Germinal center (tissue), 1 donor: ENCODE measurements at regions not wholly inside any gene's neighbourhood (a gene's known extent, or its start where the extent isn't known, plus 50 kb on each side); places are given as distances from the start of the nearest gene placed in this dataset.

ENCODE experiments used
- DNase-seq: peaks from one replicate; pipeline ENCODE4 v3.0.0; 2012; ENCODE audit warnings: mixed read lengths, low spot score

DNA sequence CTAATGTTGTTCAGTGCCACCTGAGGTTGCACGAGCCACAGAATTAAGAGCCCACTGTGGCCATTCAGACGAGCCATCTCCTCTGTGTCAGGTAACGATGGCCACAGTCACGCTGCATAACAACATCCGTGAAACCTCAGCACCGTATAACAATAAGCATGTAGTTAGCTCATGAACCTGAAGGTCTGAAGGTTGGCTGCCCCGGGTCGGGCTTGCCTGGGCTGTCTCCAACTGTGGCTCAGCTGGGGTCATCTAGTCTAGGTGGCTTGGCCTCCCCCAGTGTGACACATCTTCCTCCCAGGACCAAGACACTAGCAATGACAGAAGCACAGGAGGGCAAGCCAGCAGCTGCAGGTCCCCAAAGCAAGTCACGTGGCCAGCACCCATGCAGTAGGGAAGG is 258.0 kb downstream of the GLI2 start:
- DNase-seq, result no peak

DNA sequence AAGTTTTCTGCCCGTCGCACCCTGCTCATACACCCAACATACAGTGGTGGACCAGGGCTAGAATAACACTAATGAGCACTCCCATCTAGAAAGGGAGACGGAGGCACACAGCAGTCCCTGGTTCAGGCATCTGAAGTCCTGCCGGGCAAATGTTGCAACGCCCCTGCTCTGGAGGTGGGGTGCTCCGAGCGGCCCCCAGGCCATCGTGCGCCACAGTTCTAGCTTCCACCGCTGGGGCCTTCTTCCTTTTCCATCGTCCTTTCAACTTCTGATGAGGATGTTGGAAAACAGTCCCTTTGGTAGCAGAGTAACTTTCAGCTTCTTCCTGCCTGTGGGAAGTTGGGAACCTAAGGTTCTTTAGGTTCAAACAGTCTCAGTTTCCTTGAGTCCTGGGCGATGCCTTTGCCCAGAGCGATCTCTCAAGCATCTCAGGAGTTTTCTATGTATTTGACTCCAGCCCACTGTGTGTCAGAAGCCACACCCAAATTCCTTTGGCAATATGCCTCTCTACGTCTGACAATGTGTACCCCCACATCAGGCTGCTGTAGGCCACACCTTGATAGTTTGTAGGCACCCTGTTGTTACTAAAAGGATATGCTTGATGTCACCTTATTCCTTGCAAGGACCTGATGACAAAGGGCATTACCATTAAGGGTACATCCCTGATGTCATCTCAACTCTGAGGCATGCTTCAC is 258.8 kb downstream of the GLI2 start:
- DNase-seq, result no peak

DNA sequence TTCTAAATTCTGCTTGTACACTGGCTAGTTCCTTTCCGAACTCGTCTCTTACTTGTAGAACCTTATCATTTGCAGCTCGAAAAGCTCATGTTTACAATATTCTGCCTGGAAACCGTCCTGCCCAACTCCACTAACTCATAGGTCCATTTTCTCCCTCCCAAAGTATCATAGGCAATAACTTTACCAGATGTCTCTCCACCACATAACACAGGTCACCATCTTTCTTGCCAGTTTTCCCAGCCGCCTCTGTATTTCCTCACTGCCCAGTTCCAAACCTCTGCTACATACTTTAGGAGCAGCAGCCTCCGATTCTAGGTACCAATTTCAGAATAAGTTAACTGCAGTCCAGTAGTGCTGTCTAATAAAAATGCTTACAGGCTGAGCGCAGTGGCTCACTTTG is 259.5 kb downstream of the GLI2 start:
- no peak for DNase-seq

DNA sequence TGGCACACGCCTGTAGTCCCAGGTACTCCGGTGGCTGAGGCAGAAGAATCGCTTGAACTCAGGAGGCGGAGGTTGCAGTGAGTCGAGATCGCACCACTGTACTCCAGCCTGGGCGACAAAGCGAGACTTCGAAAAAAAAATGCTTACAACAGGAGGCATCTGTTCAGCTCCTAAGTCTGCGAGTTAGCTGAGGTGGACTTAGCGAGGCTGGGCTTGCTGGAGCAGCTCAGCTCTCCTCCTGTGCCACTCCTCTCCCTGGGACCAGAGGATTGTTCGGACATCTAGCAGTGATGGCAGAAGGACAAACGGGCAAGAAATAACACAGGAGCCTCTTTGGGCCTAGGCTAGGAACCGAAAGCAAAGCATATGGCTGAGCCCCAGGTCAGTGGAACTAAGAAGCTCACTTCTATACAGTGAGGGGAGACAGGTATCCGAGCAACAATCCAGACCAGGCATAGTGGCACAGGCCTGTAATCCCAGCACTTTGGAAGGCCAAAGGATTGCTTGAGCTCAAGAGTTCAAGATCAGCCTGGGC is 260.1 kb downstream of the GLI2 start:
- DNase-seq, result no peak

DNA sequence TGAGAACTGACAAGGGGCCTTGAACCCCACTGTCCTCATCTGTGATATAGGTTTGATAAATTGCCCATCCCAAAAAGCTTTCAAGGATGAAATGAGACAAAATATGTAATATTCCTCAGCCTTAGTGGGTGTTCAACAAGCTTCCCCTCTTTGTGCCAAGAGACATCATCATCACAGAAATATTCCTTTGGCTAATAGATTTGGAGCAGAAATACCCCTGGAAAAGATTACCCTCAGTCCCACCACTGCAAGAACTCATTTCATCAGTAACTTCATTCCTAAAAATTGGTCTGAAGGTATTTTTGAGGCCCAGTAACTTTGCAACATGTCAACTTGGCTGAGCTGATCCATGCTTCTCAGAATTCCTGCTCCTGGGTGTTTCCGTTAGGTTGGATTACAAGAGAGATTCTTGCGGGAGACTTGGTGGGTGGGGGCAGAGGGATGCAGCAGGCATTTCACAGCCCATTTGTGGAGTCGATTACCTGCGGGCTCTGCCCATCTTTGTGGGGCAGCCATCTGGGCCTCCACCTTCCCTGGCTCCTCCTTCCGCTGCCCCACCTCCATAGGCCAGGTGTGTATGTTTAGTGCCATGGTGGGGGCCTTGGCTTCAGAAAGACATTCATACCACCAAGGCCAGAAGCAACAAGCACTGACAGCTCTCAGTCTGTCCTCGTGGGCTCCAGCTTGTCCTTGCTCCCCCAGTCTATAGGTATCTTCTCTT is 263.9 kb downstream of the GLI2 start:
- no peak for DNase-seq

DNA sequence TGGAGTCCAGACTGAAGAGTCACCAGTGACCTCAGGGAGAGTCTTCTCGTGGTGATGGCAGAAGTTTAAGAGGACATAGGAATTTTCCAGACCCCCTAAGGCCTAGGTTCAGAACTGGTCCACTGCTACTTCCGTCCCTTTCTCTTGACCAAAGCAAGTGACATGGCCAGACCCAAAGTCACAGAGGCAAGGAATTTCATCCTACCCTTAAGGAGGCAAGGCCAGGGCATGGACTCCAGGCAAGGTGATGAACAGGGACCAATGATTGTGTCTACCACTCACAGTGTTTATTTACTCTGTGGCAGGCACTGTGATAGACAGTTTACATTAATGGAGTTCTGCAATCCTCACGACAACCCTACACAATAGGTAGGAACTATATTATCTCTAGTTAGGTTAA is 265.1 kb downstream of the GLI2 start:
- DNase-seq, result no peak

DNA sequence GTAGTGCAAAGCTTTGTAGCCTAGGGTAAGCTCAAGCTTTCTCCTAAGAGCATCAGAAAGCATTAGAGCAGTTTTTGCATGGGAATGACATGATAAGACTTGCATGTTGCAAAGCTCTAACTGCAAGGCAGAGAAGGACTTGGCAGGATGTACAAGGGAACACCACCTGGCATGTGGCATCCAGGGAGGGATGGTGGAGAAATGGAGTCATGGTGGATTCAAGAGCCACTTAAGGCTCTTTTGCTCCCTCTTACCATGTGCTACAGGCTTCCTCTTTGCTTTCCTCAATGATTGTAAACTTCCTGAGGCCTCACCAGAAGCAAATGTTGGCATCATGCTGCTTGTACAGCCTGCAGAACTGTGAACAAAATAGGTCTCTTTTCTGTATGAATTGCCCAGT is 266.0 kb downstream of the GLI2 start:
- DNase-seq, result no peak

DNA sequence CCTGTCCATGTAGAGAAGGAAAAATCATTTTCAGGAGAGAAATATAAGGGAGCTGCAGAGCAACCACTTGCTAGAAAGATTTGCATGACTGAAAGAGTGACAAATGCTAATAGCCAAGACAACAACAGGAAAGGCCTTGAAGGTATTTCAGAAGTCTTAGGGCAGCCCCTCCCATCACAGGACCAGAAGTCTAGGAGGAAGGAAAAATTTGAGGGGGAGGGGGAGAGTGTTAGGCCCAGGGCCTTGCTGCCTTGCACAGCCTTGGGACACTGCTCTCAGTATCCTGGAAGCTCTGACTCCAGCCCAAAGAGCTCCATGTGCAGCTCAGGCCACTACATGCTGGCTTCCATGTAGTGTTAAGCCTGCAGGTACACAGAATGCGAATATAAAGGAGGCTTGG is 266.9 kb downstream of the GLI2 start:
- no peak for DNase-seq

DNA sequence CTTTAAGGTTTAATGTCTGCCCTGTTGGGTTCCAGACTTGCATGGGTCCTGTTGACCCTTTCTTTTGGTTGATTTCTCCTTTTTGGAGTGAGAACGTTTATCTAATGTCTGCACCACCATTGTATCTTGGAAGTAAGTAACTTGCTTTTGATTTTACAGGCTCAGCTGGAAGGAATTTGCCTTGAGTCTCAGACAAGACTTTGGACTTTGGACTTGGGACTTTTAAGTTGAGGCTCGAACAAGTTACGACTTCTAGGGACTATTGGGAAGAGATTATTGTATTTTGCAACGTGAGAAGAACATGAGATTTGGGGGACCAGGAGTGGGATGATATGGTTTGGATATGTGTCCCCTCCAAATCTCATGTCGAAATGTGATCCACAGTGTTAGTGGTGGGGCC is 267.7 kb downstream of the GLI2 start:
- no peak for DNase-seq

DNA sequence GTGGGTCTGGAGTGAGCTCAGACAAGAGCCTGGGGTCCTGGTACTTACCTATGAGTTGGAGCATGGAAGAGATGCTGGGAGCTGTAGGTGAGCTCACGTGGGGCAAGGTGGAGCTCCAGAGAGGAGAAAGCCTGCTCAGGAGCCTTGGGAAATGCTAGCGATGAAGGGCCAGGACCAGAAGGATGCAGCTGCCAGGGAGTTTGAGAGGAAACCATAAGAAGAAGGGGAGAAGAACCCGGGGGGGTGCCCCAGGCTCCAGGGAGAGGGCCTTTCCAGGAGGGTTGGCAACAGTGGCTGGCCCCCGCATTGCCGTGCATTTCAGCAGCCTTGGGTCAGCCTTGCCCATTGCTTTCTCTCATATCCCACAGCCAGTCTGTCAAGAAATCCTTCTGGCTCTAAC is 268.7 kb downstream of the GLI2 start:
- no peak for DNase-seq

DNA sequence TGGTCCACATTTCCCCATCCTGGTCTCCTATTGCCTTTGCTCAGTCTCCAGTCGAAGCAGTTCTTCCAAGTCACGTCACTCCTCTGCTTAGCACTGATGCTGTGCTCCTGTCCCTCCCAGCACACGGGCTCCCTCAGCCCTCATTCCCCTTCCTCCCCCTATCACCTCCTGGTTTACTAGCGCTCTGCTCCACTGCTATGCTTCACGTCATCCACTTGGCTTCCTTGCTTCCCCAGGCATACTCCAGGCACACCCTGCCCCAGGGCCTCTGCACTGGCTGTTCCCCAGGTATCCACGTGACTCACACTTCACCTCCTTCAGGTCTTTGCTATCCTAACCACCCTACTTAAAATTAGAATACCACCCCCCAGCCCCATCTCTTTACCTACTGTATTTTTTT is 269.3 kb downstream of the GLI2 start:
- no peak for DNase-seq

DNA sequence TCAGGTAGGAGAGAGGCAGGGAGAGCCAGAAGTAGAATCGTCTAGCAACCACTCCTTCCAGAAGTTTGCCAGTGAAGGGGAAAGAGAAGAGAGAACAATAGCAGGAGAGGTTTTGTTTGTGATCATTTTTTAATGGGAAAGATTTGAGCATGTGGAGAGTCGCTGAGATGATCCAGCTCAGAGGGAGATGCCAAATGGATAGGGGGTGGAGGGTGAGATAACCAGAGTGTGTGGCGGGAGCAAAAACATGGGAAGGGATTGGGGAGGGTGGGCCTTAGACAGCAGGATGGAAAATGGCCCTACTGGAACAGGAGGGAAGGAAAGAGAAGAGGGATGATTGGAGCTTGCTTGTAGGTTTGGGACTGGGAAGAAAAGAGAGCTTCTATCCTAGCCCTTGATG is 269.8 kb downstream of the GLI2 start:
- DNase-seq, result no peak

DNA sequence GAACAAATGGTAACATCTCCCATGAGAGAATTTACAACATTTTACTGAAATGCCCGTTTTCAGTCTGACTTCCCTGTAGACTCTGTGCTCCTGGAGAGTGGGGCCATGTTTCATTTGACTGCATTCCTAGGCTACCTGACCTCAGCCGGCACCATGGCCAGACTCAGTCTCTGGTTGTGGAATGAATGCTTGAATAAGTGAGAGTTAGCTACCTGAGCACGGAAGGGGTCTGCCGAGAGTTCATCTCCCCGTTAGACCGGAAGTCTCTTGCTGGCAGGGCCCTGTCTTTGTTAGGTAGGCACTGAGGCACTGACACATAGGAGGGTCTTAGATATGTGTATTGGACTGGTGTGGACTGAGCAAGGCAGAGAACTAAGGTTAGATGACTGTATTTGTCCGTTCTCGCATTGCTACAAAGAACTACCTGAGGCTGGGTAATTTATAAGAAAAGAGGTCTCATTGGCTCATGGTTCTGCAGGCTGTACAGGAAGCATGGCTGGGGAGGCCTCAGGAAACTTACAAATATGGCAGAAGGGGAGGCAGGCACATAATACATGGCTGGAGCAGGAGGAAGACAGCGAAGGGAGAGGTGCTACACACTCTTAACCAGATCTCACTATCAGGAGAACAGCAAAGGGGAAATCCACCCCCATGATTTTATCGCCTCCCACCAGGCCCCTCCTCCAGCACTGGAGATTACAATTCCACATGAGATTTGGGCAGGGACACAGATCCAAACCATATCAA is 271.2 kb downstream of the GLI2 start:
- no peak for DNase-seq

DNA sequence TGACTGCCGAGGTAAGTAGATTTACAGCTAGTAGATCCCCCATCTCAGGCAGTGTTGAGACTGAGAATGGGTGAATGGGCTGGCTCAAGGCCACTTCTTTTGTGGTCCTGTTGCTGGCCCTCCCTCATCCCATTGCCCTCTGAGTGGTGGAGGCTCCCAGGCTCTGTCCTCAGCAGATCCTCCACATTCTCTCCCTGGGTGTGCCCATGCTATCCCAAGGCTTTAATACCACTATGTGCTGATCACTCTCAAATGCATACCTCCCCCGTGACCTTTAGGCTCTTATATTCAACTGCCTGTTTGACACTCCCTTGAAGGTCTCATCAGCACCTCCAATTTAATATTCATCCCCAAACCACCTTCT is 271.8 kb downstream of the GLI2 start:
- DNase-seq, result no peak

DNA sequence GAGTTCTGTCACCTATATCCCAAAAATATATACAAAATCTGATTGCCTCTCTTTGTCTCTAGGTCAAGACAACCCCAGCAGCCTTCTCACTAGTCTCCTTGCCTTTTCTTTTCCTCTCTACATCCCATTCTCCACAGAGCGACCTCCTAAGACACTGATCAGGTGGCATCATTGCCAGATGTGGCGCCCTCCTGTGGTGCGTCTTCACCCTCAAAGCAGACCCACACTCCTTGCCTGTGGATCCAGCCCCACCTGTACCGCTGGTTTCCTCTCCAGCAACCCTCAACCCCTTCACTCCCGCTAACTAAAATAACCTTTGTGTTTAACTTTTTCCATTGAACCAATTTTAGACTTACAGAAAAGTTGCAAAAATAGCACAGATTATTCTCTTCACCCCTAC is 273.3 kb downstream of the GLI2 start:
- no peak for DNase-seq

DNA sequence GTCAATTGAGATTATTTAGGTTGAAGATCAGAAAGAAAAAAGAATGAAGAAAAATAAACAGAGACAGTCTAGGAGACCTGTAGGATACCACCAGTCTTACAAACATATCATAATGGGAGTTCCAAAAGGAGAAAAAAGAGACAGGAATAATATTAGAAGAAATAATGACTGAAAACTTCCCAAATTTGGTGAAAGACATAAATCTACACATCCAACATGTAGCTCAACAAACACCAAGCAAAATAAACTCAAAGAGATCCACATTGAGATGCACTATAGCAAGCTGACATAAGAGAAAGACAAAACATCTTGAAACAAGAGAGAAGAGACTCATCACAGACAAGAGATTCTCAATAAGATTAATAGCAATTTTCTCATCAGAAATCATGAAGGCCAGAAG is 274.0 kb downstream of the TFCP2L1 start:
- DNase-seq, result no peak

DNA sequence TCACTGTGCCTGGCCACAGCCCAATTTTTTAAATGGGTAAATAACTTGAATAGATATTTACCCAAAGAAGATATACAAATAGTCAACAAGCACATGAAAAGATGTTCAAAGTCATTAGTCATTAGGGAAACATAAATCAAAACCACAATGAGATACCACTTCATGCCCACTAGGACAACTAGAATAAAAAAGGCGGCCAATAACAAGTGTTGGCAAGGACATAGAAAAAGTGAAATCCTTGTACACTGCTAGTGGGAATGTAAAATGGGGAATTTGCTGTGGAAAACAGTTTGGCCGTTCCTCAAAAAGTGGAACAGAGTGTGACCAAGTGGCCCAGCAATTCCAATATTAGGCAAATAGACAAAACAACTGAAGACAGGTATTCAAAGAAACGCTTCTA is 270.1 kb downstream of the TFCP2L1 start:
- no peak for DNase-seq

DNA sequence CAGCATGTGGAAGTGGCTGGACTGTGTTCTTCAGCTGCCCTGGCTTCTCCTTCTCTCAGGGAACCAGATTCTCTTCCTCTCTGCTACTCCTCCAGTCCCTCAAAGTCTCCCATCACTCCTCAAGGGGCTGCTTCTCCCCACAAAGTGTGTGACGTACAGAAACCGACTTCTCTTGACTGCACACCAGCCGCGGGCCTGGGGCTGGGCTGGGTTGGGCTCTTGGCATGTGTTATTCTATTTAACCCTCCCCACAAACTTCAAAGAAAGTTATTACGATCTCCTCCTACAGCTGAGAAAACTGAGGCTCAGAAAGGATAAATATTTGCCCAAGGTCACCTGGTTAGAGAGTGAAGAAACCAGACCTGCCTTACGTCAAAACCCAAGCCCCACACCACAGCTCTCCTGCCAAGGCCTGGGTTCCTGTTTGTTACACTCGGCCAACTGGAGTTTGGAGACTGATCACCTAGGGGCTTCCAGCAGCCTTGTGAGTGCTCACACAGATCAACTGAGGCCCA is 269.0 kb downstream of the TFCP2L1 start:
- DNase-seq, result no peak

DNA sequence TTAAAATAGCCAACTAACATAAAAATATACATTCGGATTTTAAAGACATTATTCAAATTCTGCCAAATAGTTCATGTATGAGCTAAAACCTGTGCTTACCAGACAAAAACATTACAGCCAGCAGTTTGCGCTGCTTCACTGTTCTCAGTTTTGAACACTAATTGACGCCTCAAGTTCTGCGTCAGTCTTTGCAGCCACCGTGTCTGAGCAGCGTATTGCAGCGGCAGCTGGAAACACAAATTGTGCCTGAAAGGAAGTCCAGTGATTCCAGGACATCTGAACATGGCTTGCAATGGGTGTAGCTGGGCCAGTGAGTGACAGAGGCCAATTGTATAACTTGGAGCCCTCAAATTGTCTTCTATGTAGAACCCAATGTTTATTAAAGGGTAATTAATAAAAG is 267.6 kb downstream of the TFCP2L1 start:
- no peak for DNase-seq

DNA sequence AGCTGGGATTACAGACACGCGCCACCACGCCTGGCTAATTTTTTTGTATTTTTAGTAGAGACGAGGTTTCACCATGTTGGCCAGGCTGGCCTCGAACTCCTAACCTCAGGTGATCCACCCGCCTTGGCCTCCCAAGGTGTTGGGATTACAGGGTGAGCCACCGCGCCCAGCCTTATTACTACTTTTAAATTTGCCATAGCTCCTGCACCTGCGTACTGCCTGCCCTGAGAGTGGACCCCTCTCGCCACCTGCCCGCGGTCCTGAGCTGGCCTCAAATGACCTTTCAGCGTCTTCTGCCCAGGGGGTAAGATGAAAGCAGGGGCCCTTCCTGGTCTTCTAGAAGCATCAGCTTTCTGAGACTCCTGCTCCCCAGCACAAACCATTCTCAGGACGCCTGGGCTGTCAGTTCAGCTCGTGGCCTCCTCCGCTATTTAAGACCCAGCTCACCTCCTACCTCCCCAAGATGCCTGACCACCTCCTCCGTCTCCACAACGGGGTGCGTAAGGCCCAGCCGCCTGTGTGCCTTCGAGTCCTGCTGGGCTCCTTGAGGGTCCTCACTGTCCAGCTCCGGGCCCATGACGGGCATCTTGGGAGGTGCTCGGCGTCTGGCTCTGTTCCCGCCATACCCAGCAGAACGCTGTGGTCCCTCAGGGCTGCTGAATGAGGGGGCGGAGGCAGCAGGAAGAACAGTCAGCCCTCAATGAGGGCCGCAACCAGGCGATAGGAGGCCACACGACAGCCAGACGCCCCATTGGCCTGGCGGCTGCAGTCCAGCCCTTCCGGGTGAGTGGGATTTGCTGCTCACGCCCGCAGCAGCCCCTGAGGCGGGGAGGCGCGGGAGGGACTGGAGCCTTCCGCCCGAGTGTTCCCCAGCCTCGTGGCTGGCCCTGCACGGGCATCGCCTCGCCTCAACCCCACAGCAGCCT is 266.6 kb downstream of the TFCP2L1 start:
- no peak for DNase-seq

DNA sequence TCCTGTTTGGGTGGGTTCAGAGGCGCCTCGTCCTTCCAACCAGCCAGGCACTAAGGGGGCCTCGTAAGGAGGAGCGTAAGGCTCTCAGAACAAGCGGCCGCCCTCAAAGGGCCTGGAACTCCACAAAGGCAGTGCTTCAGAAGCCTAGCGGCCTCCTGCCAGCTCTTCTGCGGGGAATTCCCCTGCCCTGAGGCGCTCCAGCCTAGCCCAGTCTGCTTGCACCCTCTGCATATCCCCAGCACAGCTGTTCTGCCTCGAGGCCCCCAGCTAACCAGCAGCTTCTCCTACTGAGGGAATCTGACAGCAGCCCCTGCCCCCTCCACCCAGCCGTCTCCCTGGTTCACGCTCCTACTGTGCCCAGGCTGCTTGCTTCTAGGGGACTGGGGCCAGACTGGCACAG is 265.9 kb downstream of the TFCP2L1 start:
- no peak for DNase-seq

DNA sequence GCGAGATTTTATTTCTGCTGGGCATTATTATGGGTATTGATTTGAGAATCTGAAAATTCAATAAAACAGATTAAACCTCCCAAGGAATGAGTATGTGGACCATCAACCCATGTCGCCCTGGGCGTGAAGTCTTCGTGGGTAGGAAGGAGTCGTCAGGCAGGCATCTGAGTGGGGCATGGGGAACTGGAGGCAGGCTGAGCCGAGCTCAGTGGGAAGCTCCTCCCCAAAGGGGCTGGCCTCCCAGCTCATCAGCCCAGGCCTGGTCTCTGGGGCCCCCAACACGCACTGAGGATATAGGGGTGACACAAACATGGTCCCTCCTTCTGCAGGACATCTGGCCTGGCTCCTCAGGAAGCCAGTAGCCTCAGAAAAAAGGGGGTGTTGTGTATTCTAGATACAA is 265.2 kb downstream of the TFCP2L1 start:
- DNase-seq, result no peak
